Mucosa of rectum (tissue), 2 donors: ENCODE measurements at regions not wholly inside any gene's neighbourhood (a gene's known extent, or its start where the extent isn't known, plus 50 kb on each side); places are given as distances from the start of the nearest gene placed in this dataset.

Source experiments
- H3K27ac ChIP-seq, 2 donors: one replicate each; pipeline ENCODE4 v1.7.0; 2013; ENCODE audit warnings: inconsistent platforms in 2 of 2, low read depth in 2 of 2, low read length in 2 of 2
- H3K27me3 ChIP-seq, 2 donors: one replicate each; pipeline ENCODE4 v1.7.0; 2013; ENCODE audit warnings: low read length in 2 of 2; ENCODE audit not compliant: control insufficient read depth in 2 of 2, insufficient read depth in 2 of 2
- H3K36me3 ChIP-seq, 2 donors: one replicate each; pipeline ENCODE4 v1.7.0; 2013; ENCODE audit warnings: low read length in 2 of 2; ENCODE audit not compliant: control insufficient read depth in 2 of 2, insufficient read depth in 2 of 2
- H3K4me1 ChIP-seq, 2 donors: one replicate each; pipeline ENCODE4 v1.7.0; 2013; ENCODE audit warnings: low read length in 2 of 2, mild to moderate bottlenecking in 1 of 2; ENCODE audit not compliant: control insufficient read depth in 2 of 2, insufficient read depth in 2 of 2
- H3K4me3 ChIP-seq, 2 donors: one replicate each; pipeline ENCODE4 v1.7.0; 2013; ENCODE audit warnings: low read length in 2 of 2
- H3K9ac ChIP-seq, 2 donors: one replicate each; pipeline ENCODE4 v1.7.0; 2013; ENCODE audit warnings: low read length in 2 of 2, low read depth in 1 of 2, mild to moderate bottlenecking in 1 of 2
- H3K9me3 ChIP-seq, 2 donors: one replicate each; pipeline ENCODE4 v1.7.0; 2013; ENCODE audit warnings: low read length in 2 of 2; ENCODE audit not compliant: control insufficient read depth in 2 of 2
- donor health status: healthy.
- donor health status: Normal muscosa, but diverticular disease.

- Histone ChIP-seq H3K27me3 (no peaks in the 10 kb centered on the region), H3K4me3 (no peak overlapping the region), H3K9ac (no peak overlapping the region), H3K36me3 (no peaks in the 10 kb centered on the region), H3K4me1 (no peaks in the 10 kb centered on the region), H3K9me3 (no peaks in the 10 kb centered on the region), H3K27ac (no peak overlapping the region)
Observed at GRCh38 chr9:88819476-88819875, 171.8 kb upstream of the S1PR3 start.

GRCh38 chr9:88820055-88820454 is 171.2 kb upstream of the S1PR3 start:
- Histone ChIP-seq H3K36me3 (no peaks in the 10 kb centered on the region), H3K4me1 (no peaks in the 10 kb centered on the region), H3K4me3 (no peak overlapping the region), H3K27ac (no peak overlapping the region), H3K9me3 (no peaks in the 10 kb centered on the region), H3K27me3 (no peaks in the 10 kb centered on the region), H3K9ac (no peak overlapping the region)

- Histone ChIP-seq H3K9ac (no peak overlapping the region), H3K9me3 (no peaks in the 10 kb centered on the region), H3K27me3 (no peaks in the 10 kb centered on the region), H3K36me3 (no peaks in the 10 kb centered on the region), H3K27ac (no peak overlapping the region), H3K4me1 (no peaks in the 10 kb centered on the region), H3K4me3 (no peak overlapping the region)
Observed at GRCh38 chr9:88821033-88821745, 170.1 kb upstream of the S1PR3 start.

- Histone ChIP-seq H3K4me1 (no peaks in the 10 kb centered on the region), H3K36me3 (no peaks in the 10 kb centered on the region), H3K9ac (no peak overlapping the region), H3K27me3 (no peaks in the 10 kb centered on the region), H3K4me3 (no peak overlapping the region), H3K9me3 (no peaks in the 10 kb centered on the region), H3K27ac (no peak overlapping the region)
Observed at GRCh38 chr9:88821746-88822106, 169.5 kb upstream of the S1PR3 start.

GRCh38 chr9:88824711-88825110 is 166.6 kb upstream of the S1PR3 start:
- Histone ChIP-seq H3K4me3 (no peak overlapping the region), H3K9me3 (no peaks in the 10 kb centered on the region), H3K9ac (no peak overlapping the region), H3K27ac (no peak overlapping the region), H3K27me3 (no peaks in the 10 kb centered on the region), H3K4me1 (no peaks in the 10 kb centered on the region), H3K36me3 (no peaks in the 10 kb centered on the region)

- no peak overlapping the region for H3K27ac ChIP-seq
- no peaks in the 10 kb centered on the region for H3K4me1 ChIP-seq
- H3K9me3 ChIP-seq, result no peaks in the 10 kb centered on the region
- H3K36me3 ChIP-seq, result no peaks in the 10 kb centered on the region
- no peak overlapping the region for H3K9ac ChIP-seq
- no peak overlapping the region for H3K4me3 ChIP-seq
- H3K27me3 ChIP-seq, result no peaks in the 10 kb centered on the region
Observed at GRCh38 chr9:88826181-88826580, 165.1 kb upstream of the S1PR3 start.

GRCh38 chr9:88826771-88827181 is 164.5 kb upstream of the S1PR3 start:
- no peaks in the 10 kb centered on the region for H3K4me1 ChIP-seq
- H3K27ac ChIP-seq, result no peak overlapping the region
- H3K27me3 ChIP-seq, result no peaks in the 10 kb centered on the region
- no peak overlapping the region for H3K9ac ChIP-seq
- no peak overlapping the region for H3K4me3 ChIP-seq
- no peaks in the 10 kb centered on the region for H3K9me3 ChIP-seq
- no peaks in the 10 kb centered on the region for H3K36me3 ChIP-seq

GRCh38 chr9:88828018-88828417 is 163.2 kb upstream of the S1PR3 start:
- Histone ChIP-seq H3K4me1 (no peaks in the 10 kb centered on the region), H3K9ac (no peak overlapping the region), H3K9me3 (no peaks in the 10 kb centered on the region), H3K4me3 (no peak overlapping the region), H3K27ac (no peak overlapping the region), H3K27me3 (no peaks in the 10 kb centered on the region), H3K36me3 (no peaks in the 10 kb centered on the region)

- Histone ChIP-seq H3K4me1 (no peaks in the 10 kb centered on the region), H3K9ac (no peak overlapping the region), H3K4me3 (no peak overlapping the region), H3K27ac (no peak overlapping the region), H3K9me3 (no peaks in the 10 kb centered on the region), H3K27me3 (no peaks in the 10 kb centered on the region), H3K36me3 (no peaks in the 10 kb centered on the region)
Observed at GRCh38 chr9:88828492-88828974, 162.7 kb upstream of the S1PR3 start.

- Histone ChIP-seq H3K9ac (no peak overlapping the region), H3K27ac (no peak overlapping the region), H3K27me3 (no peaks in the 10 kb centered on the region), H3K36me3 (no peaks in the 10 kb centered on the region), H3K4me1 (no peaks in the 10 kb centered on the region), H3K9me3 (no peaks in the 10 kb centered on the region), H3K4me3 (no peak overlapping the region)
Observed at GRCh38 chr9:88829276-88829675, 162.0 kb upstream of the S1PR3 start.
